ENCODE measurements at regions not wholly inside any gene's neighbourhood (a gene's known extent, or its start where the extent isn't known, plus 50 kb on each side); places are given as distances from the start of the nearest gene placed in this dataset.
"Not testable (repeated sequence)": the region's sequence is repeated elsewhere in the genome, so short reads cannot be mapped to it uniquely, and the experiment has no call there.

GRCh38 chr12:25889185-25889584 lies 69.3 kb upstream of the RASSF8 start:
- intact Hi-C loops (cut with micrococcal nuclease) = no loop called here
- no peaks in the 10 kb centered on the region for H3K9me3 Mint-ChIP-seq

GRCh38 chr12:25891095-25891494 lies 67.4 kb upstream of the RASSF8 start:
- H3K4me1 Mint-ChIP-seq (ENCODE audit: low read depth); H3K9me3 Mint-ChIP-seq; H3K36me3 Mint-ChIP-seq (ENCODE audit: low read depth); H3K27me3 Mint-ChIP-seq; H3K27ac Mint-ChIP-seq; H3K4me3 Mint-ChIP-seq; intact Hi-C loops (cut with micrococcal nuclease): not testable (repeated sequence)

More at GRCh38 chr12:25889185-25889584, 69.3 kb upstream of the RASSF8 start:
- Mint-ChIP-seq H3K4me3 (no peak overlapping the region), H3K27ac (no peak overlapping the region), H3K36me3 (ENCODE audit: low read depth) (no peaks in the 10 kb centered on the region), H3K4me1 (ENCODE audit: low read depth) (no peaks in the 10 kb centered on the region), H3K27me3 (no peaks in the 10 kb centered on the region)

GRCh38 chr12:25894759-25895158 lies 63.7 kb upstream of the RASSF8 start:
- H3K4me1 Mint-ChIP-seq (ENCODE audit: low read depth) = no peaks in the 10 kb centered on the region
- H3K36me3 Mint-ChIP-seq (ENCODE audit: low read depth) = no peaks in the 10 kb centered on the region
- H3K27ac Mint-ChIP-seq = no peak overlapping the region
- H3K9me3 Mint-ChIP-seq = peaks cover 17% of the 10 kb centered on the region
- no peak overlapping the region for H3K4me3 Mint-ChIP-seq
- no peaks in the 10 kb centered on the region for H3K27me3 Mint-ChIP-seq
- intact Hi-C loops (cut with micrococcal nuclease) = no loop called here

GRCh38 chr12:25896981-25897380 lies 61.5 kb upstream of the RASSF8 start:
- Mint-ChIP-seq H3K27ac (no peak overlapping the region), H3K4me1 (ENCODE audit: low read depth) (no peaks in the 10 kb centered on the region), H3K4me3 (no peak overlapping the region), H3K36me3 (ENCODE audit: low read depth) (no peaks in the 10 kb centered on the region), H3K27me3 (no peaks in the 10 kb centered on the region), H3K9me3 (peaks cover 17% of the 10 kb centered on the region)
- intact Hi-C loops (cut with micrococcal nuclease) = no loop called here

- Mint-ChIP-seq H3K27me3 (no peaks in the 10 kb centered on the region), H3K36me3 (ENCODE audit: low read depth) (no peaks in the 10 kb centered on the region), H3K4me1 (ENCODE audit: low read depth) (no peaks in the 10 kb centered on the region), H3K27ac (no peak overlapping the region), H3K4me3 (no peak overlapping the region), H3K9me3 (no peaks in the 10 kb centered on the region)
- intact Hi-C loops (cut with micrococcal nuclease) = no loop called here
These were observed 54.8 kb upstream of the RASSF8 start for GRCh38 chr12:25903603-25904245.

- H3K4me3 Mint-ChIP-seq = no peak overlapping the region
- no peaks in the 10 kb centered on the region for H3K9me3 Mint-ChIP-seq
- H3K4me1 Mint-ChIP-seq (ENCODE audit: low read depth) = no peaks in the 10 kb centered on the region
- no peaks in the 10 kb centered on the region for H3K36me3 Mint-ChIP-seq (ENCODE audit: low read depth)
- no peak overlapping the region for H3K27ac Mint-ChIP-seq
- intact Hi-C loops (cut with micrococcal nuclease) = no loop called here
- no peaks in the 10 kb centered on the region for H3K27me3 Mint-ChIP-seq
These were observed 54.0 kb upstream of the RASSF8 start for GRCh38 chr12:25904442-25904841.

- H3K4me1 Mint-ChIP-seq (ENCODE audit: low read depth) = no peaks in the 10 kb centered on the region
- H3K27ac Mint-ChIP-seq = no peak overlapping the region
- H3K27me3 Mint-ChIP-seq = no peaks in the 10 kb centered on the region
- H3K4me3 Mint-ChIP-seq = no peak overlapping the region
- H3K9me3 Mint-ChIP-seq = no peaks in the 10 kb centered on the region
- intact Hi-C loops (cut with micrococcal nuclease) = no loop called here
- H3K36me3 Mint-ChIP-seq (ENCODE audit: low read depth) = no peaks in the 10 kb centered on the region
These were observed 51.7 kb upstream of the RASSF8 start for GRCh38 chr12:25906651-25907340.

Data from dendritic cell treated with granulocyte-macrophage colony-stimulating factor and Interleukin-4, amounts not matched to agents 40 ng/mL and 50 ng/mL, for 4 days (primary cell).